H1 (cell line): ENCODE measurements at regions not wholly inside any gene's neighbourhood (a gene's known extent, or its start where the extent isn't known, plus 50 kb on each side); places are given as distances from the start of the nearest gene placed in this dataset.

Experiments
- BACH1 ChIP-seq: IDR thresholded peaks from 2 replicates; pipeline ENCODE4 v1.6.1; 2012; ENCODE audit warnings: low read length, improper control_type of control experiment
- BRCA1 ChIP-seq: IDR thresholded peaks from 2 replicates; pipeline ENCODE4 v1.6.1; 2012; ENCODE audit warnings: low read depth, low read length, improper control_type of control experiment
- CHD1 ChIP-seq: IDR thresholded peaks from 2 replicates; pipeline ENCODE4 v1.6.1; 2012; ENCODE audit warnings: low read depth, low read length, improper control_type of control experiment
- CHD2 ChIP-seq: IDR thresholded peaks from 2 replicates; pipeline ENCODE4 v1.6.1; 2012; ENCODE audit warnings: low read length, improper control_type of control experiment
- EZH2 ChIP-seq: fragments of 200-600 bp; sonication (generic); IDR thresholded peaks from 2 replicates; pipeline ENCODE4 v1.7.1; 2012; ENCODE audit warnings: low read depth, mild to moderate bottlenecking, moderate library complexity, low read length, inconsistent platforms; ENCODE audit not compliant: severe bottlenecking
- JUND ChIP-seq: IDR thresholded peaks from 2 replicates; pipeline ENCODE4 v1.6.1; 2011; ENCODE audit warnings: mild to moderate bottlenecking, improper control_type of control experiment, low read length
- POLR2AphosphoS5 ChIP-seq: IDR thresholded peaks from 2 replicates; pipeline ENCODE4 v1.6.1; 2011; ENCODE audit warnings: low read depth, low read length
- RNF2 ChIP-seq: fragments of 200-900, 300-1000 bp; sonication (generic); IDR thresholded peaks from 2 replicates; pipeline ENCODE4 v1.7.1; 2016; ENCODE audit warnings: borderline replicate concordance, low read depth, mild to moderate bottlenecking, antibody characterized with exemption, low read length; ENCODE audit not compliant: poor library complexity, severe bottlenecking; ENCODE audit errors: missing control alignments
- SP4 ChIP-seq: IDR thresholded peaks from 2 replicates; pipeline ENCODE4 v1.6.1; 2012; ENCODE audit warnings: low read length, inconsistent platforms
- TF ChIP-seq, protein P1 (sequence below): fragments of 300-600 bp; sonication (generic); IDR thresholded peaks from 2 replicates; pipeline ENCODE4 v1.7.1; 2012; ENCODE audit warnings: low read length, moderate library complexity, mild to moderate bottlenecking, inconsistent platforms; ENCODE audit not compliant: insufficient replicate concordance
- TF ChIP-seq, protein P2 (sequence below): IDR thresholded peaks from 2 replicates; pipeline ENCODE4 v1.6.1; 2012; ENCODE audit warnings: low read length, inconsistent platforms

DNA sequence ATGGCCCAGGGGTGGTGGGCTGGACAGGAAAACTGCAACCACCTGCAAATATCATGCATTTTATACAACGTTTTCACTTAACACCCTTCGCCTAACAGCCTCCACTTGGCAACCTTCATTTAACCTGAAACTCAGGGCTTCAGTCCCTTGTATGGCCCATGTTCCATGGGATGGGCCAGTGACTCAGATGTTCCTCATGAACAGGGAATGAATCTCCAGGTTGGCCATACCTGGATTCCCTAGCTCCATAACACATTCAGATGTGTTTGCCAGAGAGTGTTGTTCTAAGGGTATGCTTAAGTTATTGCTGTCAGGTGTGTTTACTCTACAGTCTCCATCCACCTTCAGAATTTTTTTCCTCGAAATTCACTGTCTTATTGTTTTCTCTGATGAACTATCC lies 316.9 kb downstream of the JRKL start (continued):
- TF ChIP-seq, protein P1, sequence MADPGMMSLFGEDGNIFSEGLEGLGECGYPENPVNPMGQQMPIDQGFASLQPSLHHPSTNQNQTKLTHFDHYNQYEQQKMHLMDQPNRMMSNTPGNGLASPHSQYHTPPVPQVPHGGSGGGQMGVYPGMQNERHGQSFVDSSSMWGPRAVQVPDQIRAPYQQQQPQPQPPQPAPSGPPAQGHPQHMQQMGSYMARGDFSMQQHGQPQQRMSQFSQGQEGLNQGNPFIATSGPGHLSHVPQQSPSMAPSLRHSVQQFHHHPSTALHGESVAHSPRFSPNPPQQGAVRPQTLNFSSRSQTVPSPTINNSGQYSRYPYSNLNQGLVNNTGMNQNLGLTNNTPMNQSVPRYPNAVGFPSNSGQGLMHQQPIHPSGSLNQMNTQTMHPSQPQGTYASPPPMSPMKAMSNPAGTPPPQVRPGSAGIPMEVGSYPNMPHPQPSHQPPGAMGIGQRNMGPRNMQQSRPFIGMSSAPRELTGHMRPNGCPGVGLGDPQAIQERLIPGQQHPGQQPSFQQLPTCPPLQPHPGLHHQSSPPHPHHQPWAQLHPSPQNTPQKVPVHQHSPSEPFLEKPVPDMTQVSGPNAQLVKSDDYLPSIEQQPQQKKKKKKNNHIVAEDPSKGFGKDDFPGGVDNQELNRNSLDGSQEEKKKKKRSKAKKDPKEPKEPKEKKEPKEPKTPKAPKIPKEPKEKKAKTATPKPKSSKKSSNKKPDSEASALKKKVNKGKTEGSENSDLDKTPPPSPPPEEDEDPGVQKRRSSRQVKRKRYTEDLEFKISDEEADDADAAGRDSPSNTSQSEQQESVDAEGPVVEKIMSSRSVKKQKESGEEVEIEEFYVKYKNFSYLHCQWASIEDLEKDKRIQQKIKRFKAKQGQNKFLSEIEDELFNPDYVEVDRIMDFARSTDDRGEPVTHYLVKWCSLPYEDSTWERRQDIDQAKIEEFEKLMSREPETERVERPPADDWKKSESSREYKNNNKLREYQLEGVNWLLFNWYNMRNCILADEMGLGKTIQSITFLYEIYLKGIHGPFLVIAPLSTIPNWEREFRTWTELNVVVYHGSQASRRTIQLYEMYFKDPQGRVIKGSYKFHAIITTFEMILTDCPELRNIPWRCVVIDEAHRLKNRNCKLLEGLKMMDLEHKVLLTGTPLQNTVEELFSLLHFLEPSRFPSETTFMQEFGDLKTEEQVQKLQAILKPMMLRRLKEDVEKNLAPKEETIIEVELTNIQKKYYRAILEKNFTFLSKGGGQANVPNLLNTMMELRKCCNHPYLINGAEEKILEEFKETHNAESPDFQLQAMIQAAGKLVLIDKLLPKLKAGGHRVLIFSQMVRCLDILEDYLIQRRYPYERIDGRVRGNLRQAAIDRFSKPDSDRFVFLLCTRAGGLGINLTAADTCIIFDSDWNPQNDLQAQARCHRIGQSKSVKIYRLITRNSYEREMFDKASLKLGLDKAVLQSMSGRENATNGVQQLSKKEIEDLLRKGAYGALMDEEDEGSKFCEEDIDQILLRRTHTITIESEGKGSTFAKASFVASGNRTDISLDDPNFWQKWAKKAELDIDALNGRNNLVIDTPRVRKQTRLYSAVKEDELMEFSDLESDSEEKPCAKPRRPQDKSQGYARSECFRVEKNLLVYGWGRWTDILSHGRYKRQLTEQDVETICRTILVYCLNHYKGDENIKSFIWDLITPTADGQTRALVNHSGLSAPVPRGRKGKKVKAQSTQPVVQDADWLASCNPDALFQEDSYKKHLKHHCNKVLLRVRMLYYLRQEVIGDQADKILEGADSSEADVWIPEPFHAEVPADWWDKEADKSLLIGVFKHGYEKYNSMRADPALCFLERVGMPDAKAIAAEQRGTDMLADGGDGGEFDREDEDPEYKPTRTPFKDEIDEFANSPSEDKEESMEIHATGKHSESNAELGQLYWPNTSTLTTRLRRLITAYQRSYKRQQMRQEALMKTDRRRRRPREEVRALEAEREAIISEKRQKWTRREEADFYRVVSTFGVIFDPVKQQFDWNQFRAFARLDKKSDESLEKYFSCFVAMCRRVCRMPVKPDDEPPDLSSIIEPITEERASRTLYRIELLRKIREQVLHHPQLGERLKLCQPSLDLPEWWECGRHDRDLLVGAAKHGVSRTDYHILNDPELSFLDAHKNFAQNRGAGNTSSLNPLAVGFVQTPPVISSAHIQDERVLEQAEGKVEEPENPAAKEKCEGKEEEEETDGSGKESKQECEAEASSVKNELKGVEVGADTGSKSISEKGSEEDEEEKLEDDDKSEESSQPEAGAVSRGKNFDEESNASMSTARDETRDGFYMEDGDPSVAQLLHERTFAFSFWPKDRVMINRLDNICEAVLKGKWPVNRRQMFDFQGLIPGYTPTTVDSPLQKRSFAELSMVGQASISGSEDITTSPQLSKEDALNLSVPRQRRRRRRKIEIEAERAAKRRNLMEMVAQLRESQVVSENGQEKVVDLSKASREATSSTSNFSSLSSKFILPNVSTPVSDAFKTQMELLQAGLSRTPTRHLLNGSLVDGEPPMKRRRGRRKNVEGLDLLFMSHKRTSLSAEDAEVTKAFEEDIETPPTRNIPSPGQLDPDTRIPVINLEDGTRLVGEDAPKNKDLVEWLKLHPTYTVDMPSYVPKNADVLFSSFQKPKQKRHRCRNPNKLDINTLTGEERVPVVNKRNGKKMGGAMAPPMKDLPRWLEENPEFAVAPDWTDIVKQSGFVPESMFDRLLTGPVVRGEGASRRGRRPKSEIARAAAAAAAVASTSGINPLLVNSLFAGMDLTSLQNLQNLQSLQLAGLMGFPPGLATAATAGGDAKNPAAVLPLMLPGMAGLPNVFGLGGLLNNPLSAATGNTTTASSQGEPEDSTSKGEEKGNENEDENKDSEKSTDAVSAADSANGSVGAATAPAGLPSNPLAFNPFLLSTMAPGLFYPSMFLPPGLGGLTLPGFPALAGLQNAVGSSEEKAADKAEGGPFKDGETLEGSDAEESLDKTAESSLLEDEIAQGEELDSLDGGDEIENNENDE: no peak
- TF ChIP-seq EZH2 (no peak), SP4 (no peak), RNF2 (no peak), BRCA1 (no peak), POLR2AphosphoS5 (no peak), JUND (no peak), CHD1 (no peak), CHD2 (no peak), BACH1 (no peak)
- TF ChIP-seq, protein P2, sequence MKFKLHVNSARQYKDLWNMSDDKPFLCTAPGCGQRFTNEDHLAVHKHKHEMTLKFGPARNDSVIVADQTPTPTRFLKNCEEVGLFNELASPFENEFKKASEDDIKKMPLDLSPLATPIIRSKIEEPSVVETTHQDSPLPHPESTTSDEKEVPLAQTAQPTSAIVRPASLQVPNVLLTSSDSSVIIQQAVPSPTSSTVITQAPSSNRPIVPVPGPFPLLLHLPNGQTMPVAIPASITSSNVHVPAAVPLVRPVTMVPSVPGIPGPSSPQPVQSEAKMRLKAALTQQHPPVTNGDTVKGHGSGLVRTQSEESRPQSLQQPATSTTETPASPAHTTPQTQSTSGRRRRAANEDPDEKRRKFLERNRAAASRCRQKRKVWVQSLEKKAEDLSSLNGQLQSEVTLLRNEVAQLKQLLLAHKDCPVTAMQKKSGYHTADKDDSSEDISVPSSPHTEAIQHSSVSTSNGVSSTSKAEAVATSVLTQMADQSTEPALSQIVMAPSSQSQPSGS: no peak
